NCI-H524 treated with DMSO at 0.1 percent for 48 hours (cell line): ENCODE measurements at regions not wholly inside any gene's neighbourhood (a gene's known extent, or its start where the extent isn't known, plus 50 kb on each side); places are given as distances from the start of the nearest gene placed in this dataset.

Experiments used
- DNase-seq: peaks from one replicate; lab custom pipeline; 2025; lab: John Stamatoyannopoulos, UW

- no peak for DNase-seq
Observed at GRCh38 chr5:159861086-159861485, 55.2 kb upstream of the ADRA1B start.

- no peak for DNase-seq
Observed at GRCh38 chr5:159864885-159865691, 51.2 kb upstream of the ADRA1B start.

- no peak for DNase-seq
Observed at GRCh38 chr5:159866093-159866492, 50.2 kb upstream of the ADRA1B start.
